ENCODE measurements at regions not wholly inside any gene's neighbourhood (a gene's known extent, or its start where the extent isn't known, plus 50 kb on each side); places are given as distances from the start of the nearest gene placed in this dataset.

DNA sequence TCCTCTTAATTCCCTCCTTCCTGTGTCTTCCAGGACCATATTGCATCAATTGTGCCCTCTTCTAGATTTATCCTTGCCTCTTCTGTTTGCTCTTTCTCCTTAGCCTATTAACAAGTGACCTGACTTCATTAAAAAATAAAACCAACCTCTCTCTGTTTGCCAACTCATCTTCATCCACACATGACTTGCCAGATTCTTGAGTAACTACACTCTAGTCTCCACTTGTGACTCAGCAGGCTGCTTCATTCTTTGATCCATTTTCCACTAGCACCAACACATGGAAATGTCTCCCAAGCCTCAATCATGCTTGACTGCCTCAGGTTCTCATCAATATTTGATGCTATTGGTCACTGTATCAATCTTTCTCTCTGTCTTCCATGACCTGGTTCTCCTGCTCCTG lies 492.4 kb upstream of the TMPO start:
- TF ChIP-seq, protein P1, sequence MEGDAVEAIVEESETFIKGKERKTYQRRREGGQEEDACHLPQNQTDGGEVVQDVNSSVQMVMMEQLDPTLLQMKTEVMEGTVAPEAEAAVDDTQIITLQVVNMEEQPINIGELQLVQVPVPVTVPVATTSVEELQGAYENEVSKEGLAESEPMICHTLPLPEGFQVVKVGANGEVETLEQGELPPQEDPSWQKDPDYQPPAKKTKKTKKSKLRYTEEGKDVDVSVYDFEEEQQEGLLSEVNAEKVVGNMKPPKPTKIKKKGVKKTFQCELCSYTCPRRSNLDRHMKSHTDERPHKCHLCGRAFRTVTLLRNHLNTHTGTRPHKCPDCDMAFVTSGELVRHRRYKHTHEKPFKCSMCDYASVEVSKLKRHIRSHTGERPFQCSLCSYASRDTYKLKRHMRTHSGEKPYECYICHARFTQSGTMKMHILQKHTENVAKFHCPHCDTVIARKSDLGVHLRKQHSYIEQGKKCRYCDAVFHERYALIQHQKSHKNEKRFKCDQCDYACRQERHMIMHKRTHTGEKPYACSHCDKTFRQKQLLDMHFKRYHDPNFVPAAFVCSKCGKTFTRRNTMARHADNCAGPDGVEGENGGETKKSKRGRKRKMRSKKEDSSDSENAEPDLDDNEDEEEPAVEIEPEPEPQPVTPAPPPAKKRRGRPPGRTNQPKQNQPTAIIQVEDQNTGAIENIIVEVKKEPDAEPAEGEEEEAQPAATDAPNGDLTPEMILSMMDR (IDR thresholded peaks at IDR 0.05; ENCODE audit: insufficient read depth, low read length, missing control alignments) = no peak
- POLR2A ChIA-PET = no interaction called here
- no peak overlapping the region for H3K4me3 ChIP-seq (ENCODE audit: low read depth, low read length)
- DNase-seq (ENCODE audit: low read depth, low spot score) = no peak
- CTCF ChIA-PET = no interaction called here

DNA sequence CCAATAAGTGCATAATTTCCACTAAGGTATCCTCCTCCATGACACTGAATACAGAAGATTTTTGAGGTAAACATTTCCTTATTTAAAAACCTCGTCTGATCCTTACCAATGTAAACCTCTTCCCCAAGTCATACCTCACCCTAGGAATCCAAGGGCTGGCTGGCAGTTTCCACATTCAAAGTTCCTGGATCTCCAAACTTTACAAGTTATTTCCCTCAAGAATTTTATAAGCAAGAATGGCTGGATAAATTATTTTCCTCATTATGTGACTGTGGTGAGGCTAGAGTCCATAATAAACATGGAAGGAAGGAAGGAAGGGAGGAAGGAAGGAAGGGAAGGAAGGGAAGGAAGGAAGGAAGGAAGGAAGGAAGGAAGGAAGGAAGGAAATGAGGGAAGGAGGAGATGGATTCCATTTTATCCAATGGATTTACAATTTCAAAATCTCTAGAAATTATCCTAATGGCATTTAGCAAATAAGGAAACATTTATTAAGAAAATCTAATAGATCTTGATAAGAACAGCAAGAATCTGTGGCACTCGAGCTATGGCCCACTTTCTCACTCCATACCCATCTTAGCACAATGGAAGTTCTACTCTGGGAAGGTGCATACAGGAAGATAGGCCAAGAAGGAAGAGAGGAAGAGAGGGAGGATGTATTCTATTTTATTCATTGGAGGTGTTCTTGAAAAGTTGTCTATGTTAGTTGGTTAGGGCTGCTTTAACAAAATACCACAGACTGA lies 477.8 kb upstream of the TMPO start:
- ChIA-PET POLR2A (no interaction called here), CTCF (no interaction called here)
- TF ChIP-seq, protein P1 (IDR thresholded peaks at IDR 0.05; ENCODE audit: insufficient read depth, low read length, missing control alignments) = no peak
- DNase-seq (ENCODE audit: low read depth, low spot score) = no peak
- no peak overlapping the region for H3K4me3 ChIP-seq (ENCODE audit: low read depth, low read length)

DNA sequence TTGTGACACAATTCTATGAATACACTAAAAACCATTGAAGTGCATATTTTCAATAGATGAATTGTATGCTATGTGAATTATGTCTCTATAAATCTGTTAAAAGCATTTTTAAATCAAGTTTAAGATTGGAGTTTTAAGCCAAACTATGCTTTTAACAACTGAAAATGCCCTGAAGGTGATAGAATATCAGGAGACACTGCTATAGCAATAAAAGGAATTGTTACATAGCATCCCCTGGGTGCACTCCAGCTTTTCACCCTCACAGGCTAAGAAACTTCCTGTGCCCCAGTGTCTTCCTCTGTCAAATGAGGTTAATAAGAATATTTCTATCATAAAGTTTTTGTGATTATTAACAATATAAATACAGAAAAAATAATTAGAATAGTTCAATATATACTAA lies 472.7 kb upstream of the TMPO start:
- TF ChIP-seq, protein P1 (IDR thresholded peaks at IDR 0.05; ENCODE audit: insufficient read depth, low read length, missing control alignments) = no peak
- no peak for DNase-seq (ENCODE audit: low read depth, low spot score)
- H3K4me3 ChIP-seq (ENCODE audit: low read depth, low read length) = no peak overlapping the region
- CTCF ChIA-PET = no interaction called here
- POLR2A ChIA-PET = no interaction called here

DNA sequence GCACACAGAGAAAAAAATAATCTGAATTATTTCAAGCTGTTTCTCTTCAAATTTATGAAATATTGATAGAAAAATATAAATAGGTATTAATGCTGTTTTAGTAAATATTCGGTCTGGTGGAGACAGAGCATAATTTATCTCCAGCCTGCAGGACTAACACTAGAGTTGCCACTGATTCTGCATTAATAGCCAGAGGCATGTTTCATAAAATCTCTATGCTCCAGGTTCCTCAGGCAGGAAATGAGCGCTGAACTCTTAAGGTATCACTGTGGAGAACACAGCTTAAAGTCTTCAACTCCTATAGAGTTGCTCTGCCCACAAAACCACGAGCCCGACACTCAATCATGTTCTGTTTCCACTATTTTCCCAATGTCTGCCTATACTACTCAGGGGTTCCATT lies 470.0 kb upstream of the TMPO start:
- POLR2A ChIA-PET = no interaction called here
- CTCF ChIA-PET = no interaction called here
- TF ChIP-seq, protein P1 (IDR thresholded peaks at IDR 0.05; ENCODE audit: insufficient read depth, low read length, missing control alignments) = no peak
- no peak overlapping the region for H3K4me3 ChIP-seq (ENCODE audit: low read depth, low read length)
- DNase-seq (ENCODE audit: low read depth, low spot score) = no peak

DNA sequence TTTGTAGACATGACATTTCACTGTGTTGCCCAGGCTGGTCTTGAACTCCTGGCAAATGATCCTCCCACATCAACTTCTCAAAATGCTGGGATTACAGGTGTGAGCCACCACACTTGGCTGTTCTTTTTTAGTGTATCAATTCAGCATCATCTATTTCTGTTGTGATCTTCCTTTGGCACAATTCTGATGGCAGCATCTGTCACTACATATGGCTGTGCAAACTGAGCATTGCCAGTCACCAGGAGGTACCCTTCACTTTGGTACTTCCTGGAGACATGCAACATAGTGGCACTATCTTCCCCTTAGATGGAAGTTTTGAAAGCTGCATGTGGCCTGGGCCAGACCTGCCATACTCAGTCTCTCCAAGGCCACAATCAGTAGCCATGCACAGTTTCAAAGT lies 467.1 kb upstream of the TMPO start:
- ChIA-PET CTCF (no interaction called here), POLR2A (no interaction called here)
- TF ChIP-seq, protein P1 (IDR thresholded peaks at IDR 0.05; ENCODE audit: insufficient read depth, low read length, missing control alignments) = no peak
- H3K4me3 ChIP-seq (ENCODE audit: low read depth, low read length) = no peak overlapping the region
- DNase-seq (ENCODE audit: low read depth, low spot score) = no peak

DNA sequence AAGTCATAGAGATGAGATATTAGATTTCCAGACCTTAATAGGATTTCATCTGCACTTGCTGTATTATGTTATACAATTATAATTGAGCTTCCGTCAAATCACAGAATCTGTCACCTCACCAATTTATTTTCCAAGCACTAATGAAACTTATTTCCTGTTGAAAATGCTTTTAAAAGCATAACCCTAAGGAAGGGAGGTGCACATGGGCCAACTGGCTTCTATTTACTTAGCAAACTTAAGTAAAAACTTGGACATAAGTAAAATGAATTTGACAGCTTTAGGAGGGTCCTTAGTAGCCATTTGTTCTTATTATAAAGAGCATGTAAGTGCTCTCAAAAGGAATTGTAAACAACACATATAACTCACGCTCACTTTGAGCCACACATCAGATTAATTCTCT lies 462.2 kb upstream of the TMPO start:
- no peak for DNase-seq (ENCODE audit: low read depth, low spot score)
- H3K4me3 ChIP-seq (ENCODE audit: low read depth, low read length) = no peak overlapping the region
- TF ChIP-seq, protein P1 (IDR thresholded peaks at IDR 0.05; ENCODE audit: insufficient read depth, low read length, missing control alignments) = no peak
- POLR2A ChIA-PET = no interaction called here
- CTCF ChIA-PET = no interaction called here

Measured in AG04449 (cell line).